ENCODE measurements at regions not wholly inside any gene's neighbourhood (a gene's known extent, or its start where the extent isn't known, plus 50 kb on each side); places are given as distances from the start of the nearest gene placed in this dataset.

DNA sequence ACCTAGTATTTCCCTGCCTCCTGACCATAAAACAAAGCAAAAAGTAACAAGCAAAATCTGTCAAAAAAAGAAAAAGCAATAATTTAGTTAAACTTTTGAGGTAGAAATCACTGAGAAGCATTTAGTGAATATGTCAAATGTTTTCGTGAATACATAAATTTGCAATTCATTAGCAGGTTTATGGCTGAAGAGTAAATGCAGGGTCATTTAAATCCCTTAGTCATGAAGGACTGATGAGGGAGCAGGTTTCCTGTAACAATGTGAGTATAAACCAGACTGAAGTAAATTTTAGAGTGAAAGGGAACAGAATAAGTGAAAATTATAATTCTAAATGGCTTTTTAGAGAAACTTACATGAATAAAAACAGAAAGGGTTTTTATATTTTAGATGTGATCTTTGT, 313.5 kb upstream of the MANEA start:
- in situ Hi-C loops (cut with MboI; ENCODE audit: low sequenced_read_pairs, unreplicated experiment): no loop called here
- DNase-seq (ENCODE audit: low spot score): no peak
- TF ChIP-seq CTCF (IDR thresholded peaks at IDR 0.05; ENCODE audit: borderline replicate concordance, control extremely low read depth, extremely low read depth, insufficient read depth, missing control alignments): no peak

GRCh38 chr6:95266537-95267258, 310.6 kb upstream of the MANEA start:
- in situ Hi-C loops (cut with MboI; ENCODE audit: low sequenced_read_pairs, unreplicated experiment): no loop called here
- TF ChIP-seq CTCF (IDR thresholded peaks at IDR 0.05; ENCODE audit: borderline replicate concordance, control extremely low read depth, extremely low read depth, insufficient read depth, missing control alignments): no peak
- no peak for DNase-seq (ENCODE audit: low spot score)

DNA sequence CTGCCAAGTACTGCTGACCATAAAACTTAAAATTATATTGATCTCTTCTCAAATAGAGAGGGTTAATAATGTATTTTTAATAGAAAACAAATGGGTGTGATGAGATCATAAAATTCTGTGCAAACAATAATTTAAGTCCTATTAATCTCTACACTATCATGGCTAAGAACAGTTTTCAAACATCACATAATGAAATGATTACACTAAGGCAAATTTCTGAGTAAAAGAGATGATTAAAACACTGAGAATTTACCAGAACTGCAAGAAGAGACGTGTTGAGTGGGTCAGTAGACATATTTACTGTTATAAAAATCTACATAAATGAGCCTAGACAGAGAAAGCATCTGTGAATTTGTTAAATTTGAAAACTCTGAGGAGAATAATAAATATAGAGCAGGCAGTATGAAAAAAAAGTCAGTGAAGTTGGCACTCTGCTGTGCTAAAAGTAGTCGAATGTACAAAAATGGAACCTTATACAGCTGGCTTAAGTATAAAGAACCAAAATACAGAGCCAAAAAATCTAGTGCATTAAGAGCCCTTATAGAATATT, 302.6 kb upstream of the MANEA start:
- in situ Hi-C loops (cut with MboI; ENCODE audit: low sequenced_read_pairs, unreplicated experiment): no loop called here
- no peak for DNase-seq (ENCODE audit: low spot score)
- no peak for TF ChIP-seq CTCF (IDR thresholded peaks at IDR 0.05; ENCODE audit: borderline replicate concordance, control extremely low read depth, extremely low read depth, insufficient read depth, missing control alignments)

DNA sequence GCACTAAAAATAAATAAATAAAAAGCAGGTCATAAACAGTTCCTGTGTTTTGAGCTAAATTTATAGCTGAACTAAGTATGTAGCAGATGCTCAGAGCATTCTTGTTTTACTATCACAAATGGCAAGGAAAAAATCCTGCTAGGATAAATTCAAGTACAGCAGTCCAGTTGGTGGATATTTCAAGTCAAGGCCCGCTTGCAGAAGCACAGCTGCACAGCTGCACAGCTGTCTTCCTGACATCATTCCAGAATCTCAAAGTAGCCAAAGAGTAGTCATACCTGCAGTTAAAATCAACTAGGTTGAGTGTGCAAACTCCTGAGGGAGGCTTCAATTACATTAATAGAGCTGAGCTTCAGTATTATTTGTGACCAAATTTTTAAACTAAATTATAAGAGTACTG, 297.7 kb upstream of the MANEA start:
- in situ Hi-C loops (cut with MboI; ENCODE audit: low sequenced_read_pairs, unreplicated experiment): no loop called here
- DNase-seq (ENCODE audit: low spot score): no peak
- TF ChIP-seq CTCF (IDR thresholded peaks at IDR 0.05; ENCODE audit: borderline replicate concordance, control extremely low read depth, extremely low read depth, insufficient read depth, missing control alignments): no peak

- TF ChIP-seq CTCF (IDR thresholded peaks at IDR 0.05; ENCODE audit: borderline replicate concordance, control extremely low read depth, extremely low read depth, insufficient read depth, missing control alignments): no peak
- in situ Hi-C loops (cut with MboI; ENCODE audit: low sequenced_read_pairs, unreplicated experiment): no loop called here
- no peak for DNase-seq (ENCODE audit: low spot score)
Measured at GRCh38 chr6:95280686-95281273, 296.6 kb upstream of the MANEA start.

DNA sequence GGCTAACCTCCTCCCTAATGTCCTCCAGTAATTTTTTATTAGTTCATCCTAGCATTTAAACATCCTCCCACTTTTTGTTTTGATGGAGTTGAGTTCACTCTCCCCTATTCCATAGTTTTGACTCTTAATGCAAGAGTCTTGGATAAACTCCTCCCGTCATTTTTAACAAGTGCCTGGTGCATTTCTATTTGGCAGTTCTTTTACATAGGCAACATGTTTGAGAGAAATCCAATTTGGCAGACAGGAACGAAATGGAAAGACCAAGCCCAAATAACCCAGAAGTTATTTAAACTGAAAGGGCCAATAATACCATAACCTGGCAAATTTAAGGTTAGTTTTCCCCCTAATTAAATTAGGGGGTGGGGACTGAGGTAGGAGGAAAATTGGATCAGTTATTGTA, 291.5 kb upstream of the MANEA start:
- DNase-seq (ENCODE audit: low spot score): no peak
- in situ Hi-C loops (cut with MboI; ENCODE audit: low sequenced_read_pairs, unreplicated experiment): no loop called here
- TF ChIP-seq CTCF (IDR thresholded peaks at IDR 0.05; ENCODE audit: borderline replicate concordance, control extremely low read depth, extremely low read depth, insufficient read depth, missing control alignments): no peak
